ENCODE measurements at regions not wholly inside any gene's neighbourhood (a gene's known extent, or its start where the extent isn't known, plus 50 kb on each side); places are given as distances from the start of the nearest gene placed in this dataset.

GRCh38 chr13:21905486-21905885, 234.6 kb downstream of the FGF9 start:
- TF ChIP-seq CTCF (conservative IDR thresholded peaks at IDR 0.05 in 1 of 2, IDR thresholded peaks at IDR 0.05 in 1 of 2; ENCODE audit: extremely low read depth in 1 of 2, insufficient read depth in 1 of 2, low read depth in 1 of 2, low read length in 2 of 2) (no peak), EZH2 (IDR thresholded peaks at IDR 0.05; ENCODE audit: borderline replicate concordance, low read length) (no peak)

All from mammary epithelial cell (primary cell).